H9 (cell line): ENCODE measurements at regions not wholly inside any gene's neighbourhood (a gene's known extent, or its start where the extent isn't known, plus 50 kb on each side); places are given as distances from the start of the nearest gene placed in this dataset.

Experiments
- DNase-seq: peaks from one replicate; pipeline ENCODE4 v3.0.0-alpha.2; 2017
- H2AFZ ChIP-seq: one replicate; pipeline ENCODE4 v1.6.1; 2013; ENCODE audit warnings: mild to moderate bottlenecking, low read length, control low read depth, moderate library complexity
- H2AK5ac ChIP-seq: 2 replicates; pipeline ENCODE4 v1.6.1; 2013; ENCODE audit warnings: low read length, control low read depth, mixed read lengths; ENCODE audit not compliant: insufficient read length
- H2BK120ac ChIP-seq: one replicate; pipeline ENCODE4 v1.6.1; 2013; ENCODE audit warnings: low read depth, mild to moderate bottlenecking, low read length, control low read depth, inconsistent platforms; ENCODE audit not compliant: poor library complexity, severe bottlenecking
- H2BK12ac ChIP-seq: 2 replicates; pipeline ENCODE4 v1.6.1; 2013; ENCODE audit warnings: low read length, control low read depth, mixed read lengths, low read depth; ENCODE audit not compliant: insufficient read length
- H2BK15ac ChIP-seq: 2 replicates; pipeline ENCODE4 v1.6.1; 2013; ENCODE audit warnings: low read depth, low read length, control low read depth
- H2BK20ac ChIP-seq: one replicate; pipeline ENCODE4 v1.6.1; 2013; ENCODE audit warnings: low read depth, mild to moderate bottlenecking, low read length, control low read depth, inconsistent platforms; ENCODE audit not compliant: poor library complexity, severe bottlenecking
- H2BK5ac ChIP-seq: 2 replicates; pipeline ENCODE4 v1.6.1; 2013; ENCODE audit warnings: low read length, control low read depth, mixed read lengths; ENCODE audit not compliant: insufficient read length
- H3K14ac ChIP-seq: 2 replicates; pipeline ENCODE4 v1.6.1; 2013; ENCODE audit warnings: low read length, control low read depth; ENCODE audit not compliant: insufficient read depth
- H3K18ac ChIP-seq: 2 replicates; pipeline ENCODE4 v1.6.1; 2013; ENCODE audit warnings: low read depth, mild to moderate bottlenecking, mixed read lengths, low read length, control low read depth; ENCODE audit not compliant: insufficient read length
- H3K23ac ChIP-seq: 2 replicates; pipeline ENCODE4 v1.6.1; 2013; ENCODE audit warnings: low read length, control low read depth, mixed read lengths, low read depth; ENCODE audit not compliant: insufficient read length
- H3K23me2 ChIP-seq: 2 replicates; pipeline ENCODE4 v1.6.1; 2013; ENCODE audit warnings: low read depth, mild to moderate bottlenecking, mixed read lengths, low read length, control low read depth; ENCODE audit not compliant: insufficient read length, poor library complexity, severe bottlenecking
- H3K27ac ChIP-seq: 2 replicates; pipeline ENCODE4 v1.5.1; 2013; ENCODE audit warnings: low read length, control low read depth, mixed read lengths, low read depth; ENCODE audit not compliant: insufficient read length
- H3K27me3 ChIP-seq: 2 replicates; pipeline ENCODE4 v1.6.1; 2013; ENCODE audit warnings: low read length, control low read depth, inconsistent platforms; ENCODE audit not compliant: insufficient read depth
- H3K4ac ChIP-seq: 2 replicates; pipeline ENCODE4 v1.6.1; 2013; ENCODE audit warnings: low read depth, mild to moderate bottlenecking, control low read depth, inconsistent platforms, low read length, moderate library complexity
- H3K4me1 ChIP-seq: 2 replicates; pipeline ENCODE4 v1.6.1; 2013; ENCODE audit warnings: low read length, control low read depth, inconsistent platforms; ENCODE audit not compliant: insufficient read depth
- H3K4me2 ChIP-seq: 2 replicates; pipeline ENCODE4 v1.6.1; 2013; ENCODE audit warnings: low read length, control low read depth, mixed read lengths; ENCODE audit not compliant: insufficient read length, insufficient read depth
- H3K56ac ChIP-seq: 2 replicates; pipeline ENCODE4 v1.6.1; 2013; ENCODE audit warnings: low read depth, mild to moderate bottlenecking, mixed read lengths, low read length, control low read depth; ENCODE audit not compliant: insufficient read length
- H3K79me1 ChIP-seq: 2 replicates; pipeline ENCODE4 v1.6.1; 2013; ENCODE audit warnings: low read depth, mild to moderate bottlenecking, moderate library complexity, low read length, control low read depth, inconsistent platforms; ENCODE audit not compliant: insufficient read depth, poor library complexity, severe bottlenecking
- H3K79me2 ChIP-seq: 2 replicates; pipeline ENCODE4 v1.6.1; 2013; ENCODE audit warnings: low read length, control low read depth, inconsistent platforms; ENCODE audit not compliant: insufficient read depth
- H3K9ac ChIP-seq: 2 replicates; pipeline ENCODE4 v1.6.1; 2013; ENCODE audit warnings: low read length, control low read depth, mixed read lengths; ENCODE audit not compliant: insufficient read length; ENCODE audit errors: extremely low read depth
- H3K9me3 ChIP-seq: one replicate; pipeline ENCODE4 v1.6.1; 2013; ENCODE audit warnings: low read depth, low read length, inconsistent platforms; ENCODE audit not compliant: control insufficient read depth
- H3T11ph ChIP-seq: one replicate; pipeline ENCODE4 v1.6.1; 2013; ENCODE audit warnings: mild to moderate bottlenecking, low read length, control low read depth, inconsistent platforms
- H4K20me1 ChIP-seq: one replicate; pipeline ENCODE4 v1.6.1; 2013; ENCODE audit not compliant: control insufficient read depth, insufficient read length, insufficient read depth
- H4K5ac ChIP-seq: 2 replicates; pipeline ENCODE4 v1.6.1; 2013; ENCODE audit warnings: low read depth, mild to moderate bottlenecking, mixed read lengths, low read length, control low read depth; ENCODE audit not compliant: insufficient read length
- H4K8ac ChIP-seq: replicated peaks from 2 replicates; pipeline ENCODE4 v1.6.1; 2013; ENCODE audit warnings: low read length, control low read depth, mixed read lengths, low read depth; ENCODE audit not compliant: insufficient read length
- H4K91ac ChIP-seq: 2 replicates; pipeline ENCODE4 v1.6.1; 2013; ENCODE audit warnings: low read depth, mild to moderate bottlenecking, moderate library complexity, mixed read lengths, low read length, control low read depth; ENCODE audit not compliant: insufficient read length
- H3K27ac Mint-ChIP-seq, 3 experiments: 2 replicates in 2 of 3; 3 replicates in 1 of 3; pipeline ENCODE4 v1.8.0; 2020 to 2021; ENCODE audit warnings: mixed read lengths in 3 of 3, mild to moderate bottlenecking in 1 of 3, moderate library complexity in 1 of 3
- H3K27me3 Mint-ChIP-seq: 2 replicates; pipeline ENCODE4 v1.8.0; 2021; ENCODE audit warnings: low read depth, mild to moderate bottlenecking, moderate library complexity, mixed read lengths
- H3K36me3 Mint-ChIP-seq, 3 experiments: 2 replicates in 2 of 3; 3 replicates in 1 of 3; pipeline ENCODE4 v1.8.0; 2020 to 2021; ENCODE audit warnings: low read depth in 3 of 3, mixed read lengths in 3 of 3; ENCODE audit not compliant: insufficient read depth in 1 of 3
- H3K4me1 Mint-ChIP-seq, 2 experiments: 2 replicates each; pipeline ENCODE4 v1.8.0; 2020; ENCODE audit warnings: mixed read lengths in 2 of 2
- H3K4me3 Mint-ChIP-seq, 2 experiments: 2 replicates in 1 of 2; 3 replicates in 1 of 2; pipeline ENCODE4 v1.8.0; 2020 to 2021; ENCODE audit warnings: mild to moderate bottlenecking in 2 of 2, mixed read lengths in 2 of 2, moderate library complexity in 1 of 2
- H3K9me3 Mint-ChIP-seq, 2 experiments: 2 replicates in 1 of 2; 3 replicates in 1 of 2; pipeline ENCODE4 v1.8.0; 2020; ENCODE audit warnings: mild to moderate bottlenecking in 2 of 2, mixed read lengths in 2 of 2, moderate library complexity in 1 of 2
- CTCF ChIP-seq: fragments of 200-600 bp; sonication (generic); conservative IDR thresholded peaks from 3 replicates; pipeline ENCODE4 v1.8.0; 2021; ENCODE audit warnings: antibody characterized with exemption, mild to moderate bottlenecking
- WGBS: extraction: QIAGEN DNeasy Blood & Tissue Kit; methylation state at CpG from one replicate; pipeline ENCODE4 v1.1.7; 2013; ENCODE audit warnings: missing lambda C conversion rate, low lambda C conversion rate, mixed read lengths; ENCODE audit not compliant: insufficient read length; ENCODE audit errors: extremely low coverage; 5-methylcytosine and 5-hydroxymethylcytosine counted together

- Histone ChIP-seq H3K23ac (no peak overlapping the region), H3K9me3 (no peaks in the 10 kb centered on the region), H3K23me2 (no peaks in the 10 kb centered on the region), H3K56ac (no peak overlapping the region), H3K14ac (no peak overlapping the region), H3K4ac (no peak overlapping the region), H3K27me3 (no peaks in the 10 kb centered on the region), H2AFZ (no peak overlapping the region), H3K79me1 (no peaks in the 10 kb centered on the region), H4K8ac (no peak overlapping the region), H3T11ph (no peak overlapping the region), H3K4me2 (no peak overlapping the region), H2AK5ac (no peak overlapping the region), H3K79me2 (no peaks in the 10 kb centered on the region), H3K4me1 (no peaks in the 10 kb centered on the region), H2BK20ac (no peak overlapping the region), H3K18ac (no peak overlapping the region), H4K20me1 (no peaks in the 10 kb centered on the region), H2BK12ac (no peak overlapping the region), H3K27ac (no peak overlapping the region), H2BK5ac (no peak overlapping the region), H2BK120ac (no peak overlapping the region), H2BK15ac (no peak overlapping the region), H4K5ac (no peak overlapping the region), H4K91ac (no peak overlapping the region), H3K9ac (no peak overlapping the region)
- Mint-ChIP-seq H3K9me3 (peaks cover 0 to 50% of the 10 kb centered on the region in 2 experiments; a peak in 2 of 5 replicates), H3K27me3 (peaks cover 2% of the 10 kb centered on the region), H3K4me1 (peaks cover 0 to 8% of the 10 kb centered on the region in 2 experiments; a peak in 2 of 4 replicates), H3K4me3 (no peak overlapping the region), H3K36me3 (peaks cover 0 to under 1% (median 0%) of the 10 kb centered on the region in 3 experiments; a peak in 1 of 7 replicates), H3K27ac (no peak overlapping the region)
- no peak for DNase-seq
- WGBS, result no CpG with 5 or more reads among the region's 2 CpGs
- no peak for TF ChIP-seq CTCF
Observed at GRCh38 chrX:104428231-104428630, 137.8 kb upstream of the IL1RAPL2 start.
